CD14-positive monocyte (primary cell): ENCODE measurements at regions not wholly inside any gene's neighbourhood (a gene's known extent, or its start where the extent isn't known, plus 50 kb on each side); places are given as distances from the start of the nearest gene placed in this dataset.

Source experiments
- DNase-seq, 3 donors: peaks; one replicate each; pipeline ENCODE4 v3.0.0-alpha.2; 2011 to 2022
- H2AFZ ChIP-seq: 2 replicates; pipeline ENCODE4 v1.6.0; 2012; ENCODE audit warnings: mild to moderate bottlenecking, low read depth, low read length, inconsistent platforms; ENCODE audit not compliant: insufficient read depth, poor library complexity, severe bottlenecking
- H3K27ac ChIP-seq, 2 donors: 1 replicate in 1 of 2; 2 replicates in 1 of 2; pipeline ENCODE4 v1.5.1; 2012 to 2013; ENCODE audit warnings: low read length in 2 of 2, control low read depth in 1 of 2, inconsistent platforms in 1 of 2, low read depth in 1 of 2, mild to moderate bottlenecking in 1 of 2
- H3K27me3 ChIP-seq, 2 donors: one replicate each; pipeline versions ENCODE4 v1.6.0 to v1.6.1; 2011 to 2013; ENCODE audit warnings: low read length in 2 of 2; ENCODE audit not compliant: control insufficient read depth in 2 of 2, insufficient read depth in 2 of 2
- H3K36me3 ChIP-seq, 2 donors: replicated peaks in 1 of 2; 1 replicate in 1 of 2; 2 replicates in 1 of 2; pipeline versions ENCODE4 v1.5.1 to v1.6.1; 2012 to 2013; ENCODE audit warnings: low read length in 2 of 2, control low read depth in 1 of 2, inconsistent platforms in 1 of 2, mild to moderate bottlenecking in 1 of 2; ENCODE audit not compliant: insufficient read depth in 2 of 2, control insufficient read depth in 1 of 2
- H3K4me1 ChIP-seq, 2 donors: 1 replicate in 1 of 2; 2 replicates in 1 of 2; pipeline versions ENCODE4 v1.5.1 to v1.6.1; 2012 to 2013; ENCODE audit warnings: low read length in 2 of 2, control low read depth in 1 of 2, inconsistent platforms in 1 of 2, mild to moderate bottlenecking in 1 of 2, moderate library complexity in 1 of 2; ENCODE audit not compliant: insufficient read depth in 2 of 2, control insufficient read depth in 1 of 2
- H3K4me2 ChIP-seq: replicated peaks from 2 replicates; pipeline ENCODE3; 2012; ENCODE audit warnings: low read length, moderate library complexity, mild to moderate bottlenecking; ENCODE audit not compliant: poor library complexity, severe bottlenecking; ENCODE audit errors: extremely low read depth
- H3K4me3 ChIP-seq, 3 experiments: fragments of 200-600 bp in 1 of 3; sonication (generic) in 1 of 3; replicated peaks in 1 of 3; 1 replicate in 2 of 3; 2 replicates in 1 of 3; pipeline ENCODE4 v1.5.1; 2011 to 2013; ENCODE audit warnings: low read length in 3 of 3, mild to moderate bottlenecking in 3 of 3, control low read depth in 2 of 3, low read depth in 2 of 3, inconsistent platforms in 1 of 3, moderate library complexity in 1 of 3
- H3K79me2 ChIP-seq: 2 replicates; pipeline ENCODE4 v1.6.0; 2012; ENCODE audit warnings: mild to moderate bottlenecking, control low read depth, inconsistent platforms, low read length, moderate library complexity; ENCODE audit not compliant: insufficient read depth
- H3K9ac ChIP-seq: 2 replicates; pipeline ENCODE4 v1.6.0; 2017; ENCODE audit warnings: low read length, mild to moderate bottlenecking; ENCODE audit not compliant: insufficient read depth, poor library complexity, severe bottlenecking
- H3K9me3 ChIP-seq, 2 donors: replicated peaks in 1 of 2; 1 replicate in 1 of 2; 2 replicates in 1 of 2; pipeline versions ENCODE4 v1.5.1 to v1.6.1; 2012 to 2013; ENCODE audit warnings: low read length in 2 of 2, control low read depth in 1 of 2; ENCODE audit not compliant: control insufficient read depth in 1 of 2, insufficient read depth in 1 of 2
- H4K20me1 ChIP-seq: 2 replicates; pipeline ENCODE4 v1.6.0; 2012; ENCODE audit warnings: mild to moderate bottlenecking, low read length, control low read depth, moderate library complexity; ENCODE audit not compliant: insufficient read depth
- H3K27ac Mint-ChIP-seq, 7 donors: one replicate each; pipeline ENCODE4 v1.8.0; 2020; ENCODE audit warnings: mild to moderate bottlenecking in 7 of 7, mixed read lengths in 7 of 7, moderate library complexity in 6 of 7, inconsistent platforms in 2 of 7
- H3K27me3 Mint-ChIP-seq, 3 donors: one replicate each; pipeline ENCODE4 v1.8.0; 2021 to 2022; ENCODE audit warnings: low read depth in 3 of 3, mild to moderate bottlenecking in 3 of 3, mixed read lengths in 3 of 3, moderate library complexity in 3 of 3, inconsistent platforms in 1 of 3
- H3K36me3 Mint-ChIP-seq, 2 donors: one replicate each; pipeline ENCODE4 v1.8.0; 2020; ENCODE audit warnings: mixed read lengths in 2 of 2, inconsistent platforms in 1 of 2, mild to moderate bottlenecking in 1 of 2
- H3K4me1 Mint-ChIP-seq: one replicate; pipeline ENCODE4 v1.8.0; 2020; ENCODE audit warnings: mild to moderate bottlenecking, mixed read lengths
- H3K4me3 Mint-ChIP-seq, 2 donors: one replicate each; pipeline ENCODE4 v1.8.0; 2020; ENCODE audit warnings: mild to moderate bottlenecking in 2 of 2, mixed read lengths in 2 of 2, moderate library complexity in 1 of 2
- H3K9me3 Mint-ChIP-seq, 7 donors: one replicate each; pipeline ENCODE4 v1.8.0; 2020 to 2022; ENCODE audit warnings: mixed read lengths in 7 of 7, mild to moderate bottlenecking in 6 of 7, moderate library complexity in 6 of 7, inconsistent platforms in 2 of 7
- CTCF ChIP-seq: fragments of 200-600 bp; IDR thresholded peaks from one replicate; pipeline ENCODE4 v1.8.0; 2022; ENCODE audit warnings: antibody characterized with exemption, mild to moderate bottlenecking
- WGBS: methylation state at CpG from one replicate; pipeline ENCODE4 v1.1.5; 2013; ENCODE audit warnings: missing lambda C conversion rate; ENCODE audit not compliant: insufficient coverage; 5-methylcytosine and 5-hydroxymethylcytosine counted together
- intact Hi-C, 2 donors: fragments of 100-400 bp; cut with micrococcal nuclease; formaldehyde crosslinking; loops; one replicate each; pipeline versions ENCODE4 v1.15.0 to v1.15.1; 2023

DNA sequence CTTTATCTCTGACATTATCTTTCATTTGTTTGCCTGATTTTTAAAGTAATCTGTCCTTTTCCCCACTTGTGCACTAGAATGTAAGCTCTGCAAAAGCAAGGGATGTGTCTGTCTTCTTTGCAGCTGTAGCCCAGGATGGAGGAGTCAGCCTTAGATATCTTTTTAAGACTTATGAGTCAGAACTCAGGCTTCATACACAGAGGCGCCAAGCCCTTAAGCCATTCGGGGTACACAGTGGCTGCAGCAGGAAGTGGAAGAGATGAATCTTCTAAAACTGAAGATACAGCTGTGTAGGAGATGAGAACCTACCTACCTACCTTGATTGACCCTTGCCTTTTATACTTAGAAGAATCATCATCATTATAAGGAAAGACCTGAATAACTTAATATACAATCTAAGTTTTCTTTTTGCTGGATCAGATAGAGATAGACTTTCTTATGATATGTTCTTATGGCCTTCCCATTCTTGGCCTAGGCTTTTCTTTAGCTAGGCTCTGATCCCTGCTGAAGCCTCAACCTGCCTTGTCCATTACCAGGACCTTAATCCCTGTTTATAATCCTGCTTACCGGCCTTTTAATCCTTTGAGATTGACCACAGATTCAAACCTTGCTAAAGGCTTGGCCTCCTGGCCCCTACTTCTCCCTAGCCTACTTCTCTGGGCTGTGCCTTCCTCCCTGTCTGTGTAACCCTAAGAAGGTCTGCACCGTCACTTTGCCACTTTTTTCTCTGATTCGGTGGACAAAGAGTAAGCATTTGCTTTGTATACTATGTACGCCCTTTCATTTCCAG lies 304.5 kb downstream of the PRL start:
- WGBS: 100% methylated on average over 3 of the region's 6 CpGs

DNA sequence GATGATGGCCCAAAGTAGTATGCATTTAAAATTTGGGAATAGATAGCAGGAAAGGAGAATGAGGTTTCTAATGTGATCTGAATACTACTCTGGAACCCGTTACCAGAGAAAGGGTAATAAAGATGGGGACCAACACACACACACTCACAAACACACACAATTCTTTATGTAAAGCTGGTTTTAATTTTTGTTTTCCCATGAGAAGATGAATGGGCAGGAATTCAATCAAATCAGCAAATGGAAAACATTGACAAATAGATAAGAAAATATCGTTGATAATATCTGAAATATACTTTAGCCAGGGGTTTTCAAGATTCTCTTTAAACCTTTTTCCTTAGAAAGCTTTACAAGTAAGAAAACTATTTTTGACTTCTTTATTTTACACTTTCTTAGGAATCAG lies 303.0 kb downstream of the PRL start:
- Mint-ChIP-seq H3K9me3 (peaks cover 0 to 1% (median 0%) of the 10 kb centered on the region in 7 donors), H3K27ac (no peak overlapping the region)
- intact Hi-C loops: no loop called here

More for the DNA sequence above, 304.5 kb downstream of the PRL start:
- no peaks in the 10 kb centered on the region for H3K36me3 Mint-ChIP-seq
- H3K27ac Mint-ChIP-seq: no peak overlapping the region
- no peak overlapping the region for H3K4me3 ChIP-seq
- H3K27me3 ChIP-seq: no peaks in the 10 kb centered on the region
- no peak overlapping the region for H3K27ac ChIP-seq
- H3K9me3 Mint-ChIP-seq: peaks cover 0 to 1% (median 0%) of the 10 kb centered on the region in 7 donors
- peaks cover 0 to 2% (median 0%) of the 10 kb centered on the region in 3 donors for H3K27me3 Mint-ChIP-seq
- H3K36me3 ChIP-seq: no peaks in the 10 kb centered on the region
- H3K4me2 ChIP-seq: no peak overlapping the region
- intact Hi-C loops: no loop called here
- H4K20me1 ChIP-seq: no peaks in the 10 kb centered on the region
- DNase-seq: no peak
- H2AFZ ChIP-seq: no peak overlapping the region
- H3K79me2 ChIP-seq: no peaks in the 10 kb centered on the region
- H3K4me1 Mint-ChIP-seq: peaks cover 12% of the 10 kb centered on the region
- H3K4me1 ChIP-seq: peaks cover 10 to 11% of the 10 kb centered on the region in 2 donors
- H3K4me3 Mint-ChIP-seq: no peak overlapping the region
- no peaks in the 10 kb centered on the region for H3K9me3 ChIP-seq
- no peak for TF ChIP-seq CTCF
- no peak overlapping the region for H3K9ac ChIP-seq

More for the DNA sequence above, 303.0 kb downstream of the PRL start:
- Histone ChIP-seq H3K9me3 (no peaks in the 10 kb centered on the region), H3K27me3 (no peaks in the 10 kb centered on the region), H3K4me3 (no peak overlapping the region), H3K36me3 (no peaks in the 10 kb centered on the region), H3K27ac (no peak overlapping the region), H3K79me2 (no peaks in the 10 kb centered on the region), H4K20me1 (no peaks in the 10 kb centered on the region), H2AFZ (no peak overlapping the region), H3K9ac (no peak overlapping the region), H3K4me1 (no peaks in the 10 kb centered on the region), H3K4me2 (no peak overlapping the region)
- Mint-ChIP-seq H3K27me3 (peaks cover 0 to 2% (median 0%) of the 10 kb centered on the region in 3 donors), H3K4me3 (no peak overlapping the region), H3K36me3 (no peaks in the 10 kb centered on the region), H3K4me1 (no peaks in the 10 kb centered on the region)
- TF ChIP-seq CTCF: no peak
- no CpG with 5 or more reads among the region's 2 CpGs for WGBS
- no peak for DNase-seq
